GM12865 (cell line): ENCODE measurements at regions not wholly inside any gene's neighbourhood (a gene's known extent, or its start where the extent isn't known, plus 50 kb on each side); places are given as distances from the start of the nearest gene placed in this dataset.

Experiments used
- DNase-seq: peaks from one replicate; pipeline ENCODE4 v3.0.0; 2010; ENCODE audit warnings: low read depth
- H3K4me3 ChIP-seq: 2 replicates; pipeline ENCODE4 v1.5.1; 2011; ENCODE audit warnings: mild to moderate bottlenecking, low read depth, low read length, control low read depth
- CTCF ChIP-seq: IDR thresholded peaks from 2 replicates; pipeline ENCODE4 v1.5.1; 2011; ENCODE audit warnings: low read length, control low read depth, low read depth, inconsistent platforms; ENCODE audit not compliant: insufficient read depth; ENCODE audit errors: missing control alignments

DNA sequence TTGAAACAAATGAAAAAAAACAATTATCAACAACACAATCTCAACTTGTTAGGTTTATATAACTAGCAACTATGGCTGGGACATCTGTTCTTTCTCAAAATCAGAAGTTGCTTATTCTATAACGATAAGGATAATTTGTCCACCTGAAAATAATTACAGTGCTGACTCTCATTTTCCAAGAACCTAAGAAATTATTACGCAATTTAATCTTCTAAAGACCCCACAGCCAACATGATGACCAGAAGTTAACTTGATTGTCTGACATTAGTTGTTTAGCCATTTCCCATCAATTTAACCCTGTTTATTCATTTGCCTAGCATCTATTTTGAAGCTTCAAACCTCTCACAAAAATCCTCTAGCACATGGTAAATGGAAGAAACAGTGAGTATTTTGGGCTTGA, 293.8 kb downstream of the ELAVL2 start:
- TF ChIP-seq CTCF = no peak
- no peak for DNase-seq
- no peak overlapping the region for H3K4me3 ChIP-seq

GRCh38 chr9:23537192-23538066, 288.6 kb downstream of the ELAVL2 start:
- TF ChIP-seq CTCF = no peak
- DNase-seq = no peak

DNA sequence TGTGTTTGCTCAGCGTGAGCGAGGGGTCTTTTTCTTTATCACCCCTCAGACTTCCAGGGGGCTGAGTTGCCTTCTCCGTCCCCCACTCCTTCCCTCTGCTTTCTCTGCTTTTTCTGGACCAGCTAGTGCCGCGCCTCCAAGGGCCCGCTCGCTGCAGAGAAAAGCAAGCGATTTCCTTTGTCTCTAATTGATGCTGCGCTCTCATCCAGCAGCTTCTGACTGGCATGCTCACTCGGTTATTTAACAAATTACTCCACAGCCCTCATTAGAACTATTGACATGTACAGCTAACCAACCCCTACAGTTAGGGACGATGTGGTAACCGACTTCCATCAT, 288.0 kb downstream of the ELAVL2 start:
- TF ChIP-seq CTCF = no peak
- no peak overlapping the region for H3K4me3 ChIP-seq
- DNase-seq = no peak

More at GRCh38 chr9:23537192-23538066, 288.6 kb downstream of the ELAVL2 start:
- no peak overlapping the region for H3K4me3 ChIP-seq

GRCh38 chr9:23538461-23539003, 287.5 kb downstream of the ELAVL2 start:
- no peak for TF ChIP-seq CTCF
- no peak overlapping the region for H3K4me3 ChIP-seq
- no peak for DNase-seq

GRCh38 chr9:23539311-23539710, 286.7 kb downstream of the ELAVL2 start:
- H3K4me3 ChIP-seq = no peak overlapping the region
- DNase-seq = no peak
- no peak for TF ChIP-seq CTCF

DNA sequence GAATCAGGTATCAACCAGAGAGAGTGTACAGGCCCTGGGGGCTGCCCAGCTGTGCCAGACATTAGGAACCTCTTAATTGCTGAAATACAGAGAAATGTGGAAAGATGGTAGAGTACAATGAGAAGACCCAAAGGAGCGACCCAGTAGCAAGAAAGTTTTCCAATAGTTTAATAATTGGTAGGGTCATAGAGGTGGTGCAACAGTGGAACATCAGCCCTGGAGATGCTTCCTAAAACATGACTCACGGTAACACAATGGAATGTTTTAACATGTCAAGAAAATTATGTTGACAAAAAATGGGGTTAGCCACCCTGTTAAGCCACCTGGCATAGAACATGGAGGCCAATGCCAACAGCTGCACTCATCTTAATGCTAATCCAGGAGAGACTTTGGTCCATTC, 284.1 kb downstream of the ELAVL2 start:
- no peak for TF ChIP-seq CTCF
- H3K4me3 ChIP-seq = no peak overlapping the region
- no peak for DNase-seq

GRCh38 chr9:23542438-23542837, 283.6 kb downstream of the ELAVL2 start:
- no peak for TF ChIP-seq CTCF
- no peak for DNase-seq
- no peak overlapping the region for H3K4me3 ChIP-seq
